ENCODE measurements at regions not wholly inside any gene's neighbourhood (a gene's known extent, or its start where the extent isn't known, plus 50 kb on each side); places are given as distances from the start of the nearest gene placed in this dataset.
A peak's percentile ranks its signal among the peaks of the same experiment; 100 is the strongest.

DNA sequence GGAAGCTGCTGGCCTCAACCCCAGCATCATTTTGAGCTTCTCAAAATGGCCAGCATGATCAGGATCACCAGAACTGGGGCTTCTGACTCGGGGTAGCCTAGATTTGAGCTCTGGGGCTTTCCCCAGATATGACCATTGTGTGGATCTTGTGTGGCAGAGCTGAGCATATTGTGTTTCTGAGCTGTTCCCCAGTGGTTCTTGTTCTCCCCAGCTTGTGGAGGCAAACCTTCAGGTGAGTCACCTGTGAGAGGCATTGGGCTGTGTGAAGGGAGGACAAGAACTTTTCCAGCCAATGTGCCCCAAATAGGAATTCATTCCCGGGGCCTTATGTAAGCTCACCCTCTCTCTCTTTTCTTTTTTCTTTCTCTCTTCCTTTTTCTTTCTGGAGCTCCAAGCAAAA, 80.7 kb upstream of the PITX1 start:
- H3K27me3 ChIP-seq, result no peaks in the 10 kb centered on the region
- intact Hi-C loops (cut with DNase I), result no loop called here
- no peak overlapping the region for H3K4me3 ChIP-seq
- no peaks in the 10 kb centered on the region for H3K36me3 ChIP-seq
- DNase-seq (ENCODE audit: extremely low spot score in 2 of 2), result no peak
- no peak overlapping the region for H3K27ac ChIP-seq
- TF ChIP-seq POLR2A (IDR thresholded peaks at IDR 0.05) (no peak), POLR2AphosphoS5 (IDR thresholded peaks at IDR 0.05; ENCODE audit: insufficient read depth in 1 of 2, low read depth in 1 of 2) (no peak)
- TF ChIP-seq, protein P1, sequence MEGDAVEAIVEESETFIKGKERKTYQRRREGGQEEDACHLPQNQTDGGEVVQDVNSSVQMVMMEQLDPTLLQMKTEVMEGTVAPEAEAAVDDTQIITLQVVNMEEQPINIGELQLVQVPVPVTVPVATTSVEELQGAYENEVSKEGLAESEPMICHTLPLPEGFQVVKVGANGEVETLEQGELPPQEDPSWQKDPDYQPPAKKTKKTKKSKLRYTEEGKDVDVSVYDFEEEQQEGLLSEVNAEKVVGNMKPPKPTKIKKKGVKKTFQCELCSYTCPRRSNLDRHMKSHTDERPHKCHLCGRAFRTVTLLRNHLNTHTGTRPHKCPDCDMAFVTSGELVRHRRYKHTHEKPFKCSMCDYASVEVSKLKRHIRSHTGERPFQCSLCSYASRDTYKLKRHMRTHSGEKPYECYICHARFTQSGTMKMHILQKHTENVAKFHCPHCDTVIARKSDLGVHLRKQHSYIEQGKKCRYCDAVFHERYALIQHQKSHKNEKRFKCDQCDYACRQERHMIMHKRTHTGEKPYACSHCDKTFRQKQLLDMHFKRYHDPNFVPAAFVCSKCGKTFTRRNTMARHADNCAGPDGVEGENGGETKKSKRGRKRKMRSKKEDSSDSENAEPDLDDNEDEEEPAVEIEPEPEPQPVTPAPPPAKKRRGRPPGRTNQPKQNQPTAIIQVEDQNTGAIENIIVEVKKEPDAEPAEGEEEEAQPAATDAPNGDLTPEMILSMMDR (IDR thresholded peaks at IDR 0.05), result no peak
- no peaks in the 10 kb centered on the region for H3K9me3 ChIP-seq
- peaks cover 35% of the 10 kb centered on the region for H3K4me1 ChIP-seq

DNA sequence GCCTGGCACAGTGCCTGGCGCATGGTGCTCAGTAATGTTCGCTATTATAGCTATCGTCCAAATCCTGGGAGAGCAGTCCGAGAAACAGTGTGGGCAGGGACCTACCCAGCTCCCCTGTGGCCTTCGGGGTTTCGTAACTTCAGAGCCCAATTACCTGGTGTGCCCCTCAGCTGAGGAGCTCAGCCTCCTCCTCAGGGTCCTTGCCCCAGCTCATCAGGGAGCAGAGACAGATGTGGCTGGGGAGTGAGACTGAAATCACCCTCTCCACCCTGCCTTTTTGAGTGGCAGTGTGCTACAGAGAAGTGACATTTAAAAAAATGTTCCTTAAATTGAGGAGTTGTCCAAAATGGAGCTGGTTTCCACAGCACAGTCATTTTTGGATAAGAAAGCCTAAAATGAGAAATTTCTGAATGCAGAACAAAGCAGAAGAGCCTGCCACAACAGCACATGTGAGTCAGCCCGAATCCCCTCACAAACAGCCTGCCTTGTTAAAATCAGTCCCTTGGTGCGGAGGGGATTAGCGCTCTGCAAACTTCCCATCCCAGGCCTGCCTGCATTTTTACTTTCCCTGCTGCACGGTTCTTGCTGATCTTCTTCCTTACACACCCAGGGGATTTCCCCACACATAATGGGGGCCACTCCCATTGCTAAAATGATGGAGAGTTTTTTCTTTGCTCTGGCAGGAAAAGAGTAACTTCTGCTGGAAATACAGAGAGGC, 78.1 kb upstream of the PITX1 start:
- Histone ChIP-seq H3K27me3 (no peaks in the 10 kb centered on the region), H3K27ac (peak overlapping the region; percentile 57), H3K9me3 (no peaks in the 10 kb centered on the region), H3K36me3 (no peaks in the 10 kb centered on the region), H3K4me3 (no peak overlapping the region), H3K4me1 (peaks cover 43% of the 10 kb centered on the region)
- no peak for DNase-seq (ENCODE audit: extremely low spot score in 2 of 2)
- TF ChIP-seq POLR2A (IDR thresholded peaks at IDR 0.05) (no peak), POLR2AphosphoS5 (IDR thresholded peaks at IDR 0.05; ENCODE audit: insufficient read depth in 1 of 2, low read depth in 1 of 2) (no peak)
- TF ChIP-seq, protein P1 (IDR thresholded peaks at IDR 0.05), result no peak
- intact Hi-C loops (cut with DNase I), result no loop called here

DNA sequence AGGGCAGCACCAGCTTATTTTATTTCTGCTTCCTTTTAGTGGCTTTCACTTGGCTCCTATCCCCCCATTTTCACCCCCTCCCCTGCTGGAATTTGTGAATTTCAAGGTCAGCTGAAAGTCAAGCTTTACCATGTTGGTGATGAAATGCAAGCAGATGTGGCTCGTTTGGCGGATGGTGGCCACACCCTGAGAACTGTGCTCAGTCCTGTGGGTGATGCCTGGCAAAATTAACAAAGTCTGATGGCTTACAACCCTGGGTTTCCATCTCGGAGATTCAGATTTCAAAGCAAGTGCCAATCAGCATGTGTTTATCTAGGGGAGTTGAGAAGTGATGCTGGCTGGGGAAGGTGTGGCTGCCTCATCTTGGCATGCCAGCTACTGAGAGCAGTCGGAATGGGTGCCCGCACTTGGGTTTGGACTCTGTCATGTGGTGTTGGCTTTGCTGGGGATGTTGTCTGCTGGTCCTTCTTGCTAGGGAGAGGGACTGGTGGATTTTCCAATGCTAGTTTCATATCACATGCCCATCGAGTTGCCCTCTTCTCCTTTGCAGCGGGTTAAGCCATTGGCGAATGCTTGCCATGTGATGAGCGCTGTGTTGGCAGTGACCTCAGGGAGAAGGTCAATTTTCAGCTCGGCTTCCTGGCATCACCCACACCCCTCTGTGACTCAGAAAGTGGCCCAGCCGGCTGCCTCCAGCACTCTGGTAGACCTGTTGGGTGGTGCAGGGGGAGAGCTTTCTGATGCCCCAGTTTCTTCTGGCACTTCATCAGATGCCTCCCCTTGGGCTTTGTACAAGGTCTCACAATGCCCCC, 77.0 kb upstream of the PITX1 start:
- H3K27me3 ChIP-seq, result no peaks in the 10 kb centered on the region
- H3K9me3 ChIP-seq, result no peaks in the 10 kb centered on the region
- DNase-seq (ENCODE audit: extremely low spot score in 2 of 2), result no peak
- H3K27ac ChIP-seq, result peak overlapping the region; percentile 57
- intact Hi-C loops (cut with DNase I), result no loop called here
- H3K4me1 ChIP-seq, result peaks cover 55% of the 10 kb centered on the region
- H3K4me3 ChIP-seq, result no peak overlapping the region
- TF ChIP-seq POLR2A (IDR thresholded peaks at IDR 0.05) (no peak), POLR2AphosphoS5 (IDR thresholded peaks at IDR 0.05; ENCODE audit: insufficient read depth in 1 of 2, low read depth in 1 of 2) (no peak)
- TF ChIP-seq, protein P1 (IDR thresholded peaks at IDR 0.05), result no peak
- no peaks in the 10 kb centered on the region for H3K36me3 ChIP-seq

DNA sequence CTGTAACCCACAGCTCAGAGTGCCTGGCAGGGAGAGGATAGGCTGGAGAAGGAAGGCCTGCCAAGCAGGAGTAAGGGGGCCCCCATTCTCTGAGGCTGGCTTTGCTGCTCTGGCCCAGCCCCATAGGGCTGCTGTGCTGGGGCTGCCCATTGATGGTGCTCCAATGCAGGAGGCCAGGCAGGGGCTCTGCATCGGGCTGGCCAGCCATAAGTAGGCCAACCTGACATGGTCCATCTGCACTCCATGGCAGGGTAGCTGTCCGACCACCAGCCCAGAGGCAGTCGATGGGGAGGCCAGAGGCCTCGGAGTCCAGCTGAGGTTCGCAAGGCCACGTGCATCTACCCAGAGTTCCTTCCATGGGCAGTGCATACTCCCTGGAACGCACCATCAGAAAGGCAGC, 75.0 kb upstream of the PITX1 start:
- TF ChIP-seq POLR2AphosphoS5 (IDR thresholded peaks at IDR 0.05; ENCODE audit: insufficient read depth in 1 of 2, low read depth in 1 of 2) (no peak), POLR2A (IDR thresholded peaks at IDR 0.05) (no peak)
- TF ChIP-seq, protein P1 (IDR thresholded peaks at IDR 0.05), result no peak
- Histone ChIP-seq H3K4me3 (no peak overlapping the region), H3K36me3 (no peaks in the 10 kb centered on the region), H3K27ac (no peak overlapping the region), H3K9me3 (no peaks in the 10 kb centered on the region), H3K27me3 (no peaks in the 10 kb centered on the region), H3K4me1 (peaks cover 39% of the 10 kb centered on the region)
- intact Hi-C loops (cut with DNase I), result no loop called here
- no peak for DNase-seq (ENCODE audit: extremely low spot score in 2 of 2)

DNA sequence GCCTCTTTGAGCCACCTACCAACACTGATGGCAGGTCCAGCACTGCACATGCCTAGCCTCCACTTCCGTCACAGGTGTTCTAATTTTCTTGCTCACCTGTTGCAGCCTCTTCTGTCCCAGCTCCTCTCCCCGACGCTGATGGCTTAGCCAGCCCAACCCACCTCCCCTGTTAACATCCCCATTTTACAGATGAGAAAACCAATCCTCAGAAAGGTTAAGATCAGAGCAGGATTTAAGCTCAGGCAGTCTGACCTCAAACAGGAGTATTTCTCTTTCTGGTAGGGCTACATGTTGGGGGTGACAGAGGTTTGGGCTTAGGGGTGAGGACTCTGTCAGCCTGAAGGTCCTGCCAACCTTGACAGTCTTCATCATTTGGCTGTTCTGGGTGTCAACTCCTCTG, 74.5 kb upstream of the PITX1 start:
- TF ChIP-seq, protein P1 (IDR thresholded peaks at IDR 0.05), result no peak
- TF ChIP-seq POLR2AphosphoS5 (IDR thresholded peaks at IDR 0.05; ENCODE audit: insufficient read depth in 1 of 2, low read depth in 1 of 2) (no peak), POLR2A (IDR thresholded peaks at IDR 0.05) (no peak)
- no peaks in the 10 kb centered on the region for H3K9me3 ChIP-seq
- DNase-seq (ENCODE audit: extremely low spot score in 2 of 2), result no peak
- H3K27me3 ChIP-seq, result no peaks in the 10 kb centered on the region
- H3K27ac ChIP-seq, result no peak overlapping the region
- no peak overlapping the region for H3K4me3 ChIP-seq
- intact Hi-C loops (cut with DNase I), result no loop called here
- peaks cover 39% of the 10 kb centered on the region for H3K4me1 ChIP-seq
- H3K36me3 ChIP-seq, result no peaks in the 10 kb centered on the region

All from vagina (tissue), 2 donors.